ENCODE measurements at regions not wholly inside any gene's neighbourhood (a gene's known extent, or its start where the extent isn't known, plus 50 kb on each side); places are given as distances from the start of the nearest gene placed in this dataset.

DNA sequence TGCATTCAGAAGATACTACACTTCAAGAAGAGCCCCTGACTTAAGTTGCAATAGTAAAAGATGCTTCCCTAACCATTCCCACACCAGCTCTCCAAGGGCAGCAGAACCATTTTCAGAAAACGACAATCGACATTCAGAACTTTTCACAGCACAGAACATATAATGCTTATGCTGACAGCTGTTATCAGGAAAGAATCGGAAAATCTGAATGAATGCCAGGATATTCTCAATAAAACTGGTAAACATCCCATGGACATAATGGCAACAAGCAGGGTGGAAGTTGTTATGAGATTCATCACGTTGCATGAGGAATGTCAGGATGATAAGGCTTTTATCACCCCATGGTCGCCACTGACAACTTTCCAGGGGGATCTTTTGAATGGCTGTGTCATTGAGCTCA is 246.6 kb upstream of the CHRM3 start:
- TF ChIP-seq, protein P1, sequence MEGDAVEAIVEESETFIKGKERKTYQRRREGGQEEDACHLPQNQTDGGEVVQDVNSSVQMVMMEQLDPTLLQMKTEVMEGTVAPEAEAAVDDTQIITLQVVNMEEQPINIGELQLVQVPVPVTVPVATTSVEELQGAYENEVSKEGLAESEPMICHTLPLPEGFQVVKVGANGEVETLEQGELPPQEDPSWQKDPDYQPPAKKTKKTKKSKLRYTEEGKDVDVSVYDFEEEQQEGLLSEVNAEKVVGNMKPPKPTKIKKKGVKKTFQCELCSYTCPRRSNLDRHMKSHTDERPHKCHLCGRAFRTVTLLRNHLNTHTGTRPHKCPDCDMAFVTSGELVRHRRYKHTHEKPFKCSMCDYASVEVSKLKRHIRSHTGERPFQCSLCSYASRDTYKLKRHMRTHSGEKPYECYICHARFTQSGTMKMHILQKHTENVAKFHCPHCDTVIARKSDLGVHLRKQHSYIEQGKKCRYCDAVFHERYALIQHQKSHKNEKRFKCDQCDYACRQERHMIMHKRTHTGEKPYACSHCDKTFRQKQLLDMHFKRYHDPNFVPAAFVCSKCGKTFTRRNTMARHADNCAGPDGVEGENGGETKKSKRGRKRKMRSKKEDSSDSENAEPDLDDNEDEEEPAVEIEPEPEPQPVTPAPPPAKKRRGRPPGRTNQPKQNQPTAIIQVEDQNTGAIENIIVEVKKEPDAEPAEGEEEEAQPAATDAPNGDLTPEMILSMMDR (IDR thresholded peaks at IDR 0.05; ENCODE audit: low read depth, low read length): no peak
- H3K4me3 ChIP-seq (ENCODE audit: low read depth, low read length): no peak overlapping the region

DNA sequence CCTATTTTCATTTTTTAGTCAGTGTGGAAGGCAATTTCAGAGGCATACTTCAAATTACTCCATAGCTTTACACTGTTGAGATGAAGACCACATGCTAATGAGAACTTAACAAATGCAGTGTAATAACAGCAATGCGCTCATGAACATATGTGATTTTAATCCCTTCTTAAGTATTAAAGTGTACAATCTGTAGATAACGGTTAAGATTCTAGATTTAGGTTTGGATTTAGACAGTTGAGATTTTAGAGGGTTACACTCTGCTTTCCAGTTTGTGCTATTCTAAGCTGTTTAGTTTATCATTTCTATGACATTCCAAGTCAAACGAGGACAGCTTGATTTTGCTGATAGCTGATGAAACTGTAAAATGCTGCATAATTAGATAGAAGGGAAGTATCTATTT is 257.8 kb upstream of the CHRM3 start:
- TF ChIP-seq, protein P1 (IDR thresholded peaks at IDR 0.05; ENCODE audit: low read depth, low read length): no peak
- H3K4me3 ChIP-seq (ENCODE audit: low read depth, low read length): no peak overlapping the region

DNA sequence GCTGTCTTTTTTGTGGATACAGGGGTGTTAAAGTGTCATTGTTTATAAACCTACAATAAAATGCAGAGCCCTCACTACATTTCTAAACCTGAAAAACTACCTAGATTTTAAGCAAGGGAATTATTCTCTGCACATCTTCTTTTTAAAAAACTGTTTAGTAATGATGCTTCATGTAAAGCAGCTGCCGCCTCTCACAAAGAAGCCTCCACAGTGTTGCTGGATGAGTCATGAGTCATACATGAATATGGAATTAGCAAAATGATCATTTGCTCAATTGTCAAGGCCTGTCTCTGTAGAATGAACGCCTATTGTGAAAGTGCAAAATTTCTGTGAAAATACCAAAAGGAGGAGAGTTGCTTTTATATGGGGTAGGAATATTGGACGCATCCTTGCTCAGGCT is 259.5 kb upstream of the CHRM3 start:
- H3K4me3 ChIP-seq (ENCODE audit: low read depth, low read length): no peak overlapping the region
- TF ChIP-seq, protein P1 (IDR thresholded peaks at IDR 0.05; ENCODE audit: low read depth, low read length): no peak

DNA sequence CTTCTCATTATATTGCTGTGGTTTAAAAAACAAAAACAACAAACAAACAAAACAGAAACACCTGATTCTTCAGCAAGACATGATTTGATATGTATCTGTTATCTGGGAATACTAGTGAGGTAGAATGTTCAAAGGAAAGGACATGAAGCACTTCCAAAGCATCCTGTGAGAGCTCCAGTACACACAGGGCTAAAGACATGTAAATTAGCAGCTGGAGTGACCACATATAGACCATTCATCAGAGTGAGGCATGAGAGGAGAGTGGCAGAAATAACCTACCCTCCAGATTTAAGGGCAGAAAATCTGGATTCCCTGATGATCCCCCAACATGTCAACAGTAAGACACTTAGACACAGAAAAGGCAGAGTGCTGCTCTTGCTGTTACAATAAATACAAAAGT is 260.5 kb upstream of the CHRM3 start:
- H3K4me3 ChIP-seq (ENCODE audit: low read depth, low read length): no peak overlapping the region
- TF ChIP-seq, protein P1 (IDR thresholded peaks at IDR 0.05; ENCODE audit: low read depth, low read length): no peak

DNA sequence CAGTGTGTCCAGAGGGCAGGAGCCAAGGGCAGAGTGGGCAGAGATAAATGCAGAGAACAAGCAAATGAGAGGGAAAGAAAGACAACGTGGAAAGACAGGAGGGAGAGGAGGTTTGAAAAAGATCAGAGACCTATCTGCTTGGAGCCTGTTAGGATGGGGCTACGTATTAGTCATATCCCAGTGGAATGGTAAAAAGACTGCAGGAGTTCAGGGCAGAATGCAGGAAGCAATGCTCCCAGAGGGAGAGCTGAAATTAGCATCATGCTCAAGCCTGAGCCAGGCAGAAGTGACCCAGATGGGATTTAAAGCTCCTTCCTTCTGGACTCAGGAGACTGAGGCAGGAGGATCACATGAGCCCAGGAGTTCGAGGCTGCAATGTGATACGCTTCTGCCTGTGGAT is 261.3 kb upstream of the CHRM3 start:
- TF ChIP-seq, protein P1 (IDR thresholded peaks at IDR 0.05; ENCODE audit: low read depth, low read length): no peak
- no peak overlapping the region for H3K4me3 ChIP-seq (ENCODE audit: low read depth, low read length)

DNA sequence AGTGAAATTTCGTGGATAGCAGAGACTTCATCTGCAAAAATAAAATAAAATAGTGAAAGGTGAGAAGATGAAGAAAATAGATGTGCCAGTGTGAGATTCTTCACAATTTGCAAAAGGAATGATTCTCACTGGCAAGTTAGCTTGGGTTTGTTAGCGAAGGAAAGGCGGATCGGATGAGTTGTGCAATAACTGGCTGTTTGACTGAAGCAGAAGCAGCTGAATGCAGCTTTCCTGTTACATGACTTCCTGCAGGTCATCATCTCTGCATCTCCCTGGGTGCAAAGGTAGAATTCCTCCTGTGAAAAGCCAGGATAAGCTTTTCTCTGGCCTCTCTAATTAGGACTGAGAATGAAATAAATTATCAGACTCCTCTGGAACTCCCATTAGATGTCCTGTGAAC is 263.1 kb upstream of the CHRM3 start:
- H3K4me3 ChIP-seq (ENCODE audit: low read depth, low read length): no peak overlapping the region
- TF ChIP-seq, protein P1 (IDR thresholded peaks at IDR 0.05; ENCODE audit: low read depth, low read length): no peak

DNA sequence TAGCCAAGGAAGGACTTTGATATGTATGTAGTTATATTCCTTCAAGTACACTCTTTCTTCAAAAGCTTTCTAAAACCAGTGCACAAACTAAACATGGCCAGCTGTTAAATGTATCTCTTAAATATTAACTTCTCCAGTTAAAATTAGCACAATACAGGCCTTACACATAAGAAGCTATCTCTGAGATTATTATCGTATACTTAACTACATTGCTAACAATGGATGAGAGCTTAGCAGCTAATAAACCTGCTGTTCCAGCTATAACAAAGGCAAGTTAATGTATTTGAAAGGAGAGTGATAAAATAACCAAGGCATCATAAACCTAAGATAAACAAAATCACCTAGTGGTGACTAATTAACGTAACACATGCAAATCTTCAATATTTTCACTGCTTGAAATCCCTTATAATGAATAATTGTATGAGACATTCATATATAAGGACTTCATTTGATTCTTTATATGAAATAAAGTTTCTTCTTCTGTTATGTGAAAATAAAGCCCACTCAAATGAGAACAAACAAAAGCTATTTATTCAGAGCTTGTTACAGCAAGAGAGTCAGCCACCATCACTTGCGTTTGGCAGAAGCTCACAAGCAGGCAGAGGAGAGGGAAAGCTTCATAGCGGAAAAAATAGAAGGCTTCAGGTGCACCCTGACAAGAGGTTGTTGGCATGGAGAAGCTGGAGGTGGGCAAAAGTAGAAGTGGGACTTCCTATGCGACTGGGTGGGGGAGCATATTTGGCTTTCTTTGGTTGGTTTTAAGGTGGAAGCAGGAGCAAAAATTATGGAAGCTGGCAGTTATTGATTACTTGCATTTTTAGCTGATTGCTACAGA is 274.1 kb upstream of the CHRM3 start:
- TF ChIP-seq, protein P1 (IDR thresholded peaks at IDR 0.05; ENCODE audit: low read depth, low read length): no peak
- no peak overlapping the region for H3K4me3 ChIP-seq (ENCODE audit: low read depth, low read length)

Data from WI38 (cell line).